Neural progenitor cell (in vitro differentiated cells): ENCODE measurements at regions not wholly inside any gene's neighbourhood (a gene's known extent, or its start where the extent isn't known, plus 50 kb on each side); places are given as distances from the start of the nearest gene placed in this dataset.

Experiments used
- DNase-seq: peaks from one replicate; pipeline ENCODE4 v3.0.0-alpha.2; 2016; ENCODE audit warnings: low spot score
- H2AFZ ChIP-seq: fragments of 200-600 bp; sonication (generic); replicated peaks from 2 replicates; pipeline ENCODE4 v1.6.1; 2016; ENCODE audit warnings: antibody characterized with exemption
- H3F3A ChIP-seq: fragments of 200-600 bp; sonication (generic); 2 replicates; pipeline ENCODE4 v1.6.1; 2016; ENCODE audit warnings: antibody characterized with exemption, low read depth
- H3K27ac ChIP-seq: fragments of 200-600 bp; sonication (generic); 2 replicates; pipeline ENCODE4 v1.5.1; 2016; ENCODE audit warnings: mild to moderate bottlenecking
- H3K27me3 ChIP-seq: fragments of 200-600 bp; sonication (generic); 2 replicates; pipeline ENCODE4 v1.6.1; 2016; ENCODE audit warnings: mild to moderate bottlenecking, moderate library complexity
- H3K36me3 ChIP-seq: fragments of 200-600 bp; sonication (generic); 2 replicates; pipeline ENCODE4 v1.5.1; 2016
- H3K4me1 ChIP-seq: fragments of 200-600 bp; sonication (generic); 2 replicates; pipeline ENCODE4 v1.6.1; 2016; ENCODE audit warnings: mixed run types
- H3K4me2 ChIP-seq: fragments of 200-600 bp; sonication (generic); 2 replicates; pipeline ENCODE4 v1.6.1; 2016
- H3K4me3 ChIP-seq: fragments of 200-600 bp; sonication (generic); 2 replicates; pipeline ENCODE4 v1.5.1; 2016
- H3K79me2 ChIP-seq: fragments of 200-600 bp; sonication (generic); 2 replicates; pipeline ENCODE4 v1.6.1; 2016; ENCODE audit warnings: low read depth
- H3K9ac ChIP-seq: fragments of 200-600 bp; sonication (generic); 2 replicates; pipeline ENCODE4 v1.6.1; 2016
- H3K9me3 ChIP-seq: fragments of 200-600 bp; sonication (generic); 2 replicates; pipeline ENCODE4 v1.5.1; 2016; ENCODE audit warnings: low read depth
- H4K20me1 ChIP-seq: fragments of 200-600 bp; sonication (generic); 2 replicates; pipeline ENCODE4 v1.6.1; 2016; ENCODE audit warnings: low read depth
- H3K27ac Mint-ChIP-seq: 3 replicates; pipeline ENCODE4 v1.8.0; 2021; ENCODE audit warnings: mixed read lengths
- H3K27me3 Mint-ChIP-seq: 2 replicates; pipeline ENCODE4 v1.8.0; 2022; ENCODE audit warnings: low read depth, mild to moderate bottlenecking, inconsistent platforms, moderate library complexity, mixed read lengths; ENCODE audit not compliant: insufficient read depth
- H3K36me3 Mint-ChIP-seq: 3 replicates; pipeline ENCODE4 v1.8.0; 2021; ENCODE audit warnings: mixed read lengths
- H3K4me1 Mint-ChIP-seq: 3 replicates; pipeline ENCODE4 v1.8.0; 2021; ENCODE audit warnings: mixed read lengths
- H3K4me3 Mint-ChIP-seq: 3 replicates; pipeline ENCODE4 v1.8.0; 2021; ENCODE audit warnings: mild to moderate bottlenecking, moderate library complexity, mixed read lengths
- H3K9me3 Mint-ChIP-seq: 3 replicates; pipeline ENCODE4 v1.8.0; 2020; ENCODE audit warnings: mixed read lengths
- EZH2 ChIP-seq: fragments of 200-600 bp; sonication (generic); IDR thresholded peaks from 2 replicates; pipeline ENCODE4 v1.6.1; 2017; ENCODE audit warnings: antibody characterized with exemption, mild to moderate bottlenecking, moderate library complexity
- EZH2phosphoT487 ChIP-seq: fragments of 200-600 bp; sonication (generic); IDR thresholded peaks from 2 replicates; pipeline ENCODE4 v1.6.1; 2017; ENCODE audit warnings: antibody characterized with exemption
- TF ChIP-seq, protein P1 (sequence below): fragments of 200-600 bp; sonication (generic); IDR thresholded peaks from 2 replicates; pipeline ENCODE4 v1.5.1; 2017; ENCODE audit warnings: antibody characterized with exemption, mild to moderate bottlenecking

GRCh38 chr6:78010130-78010529 lies 357.3 kb downstream of the MEI4 start:
- Histone ChIP-seq H3K9ac (no peak overlapping the region), H3K27me3 (no peaks in the 10 kb centered on the region), H2AFZ (no peak overlapping the region), H3K27ac (no peak overlapping the region), H3K4me3 (no peak overlapping the region), H4K20me1 (no peaks in the 10 kb centered on the region), H3K4me1 (no peaks in the 10 kb centered on the region), H3F3A (no peaks in the 10 kb centered on the region), H3K36me3 (no peaks in the 10 kb centered on the region), H3K4me2 (no peak overlapping the region), H3K9me3 (no peaks in the 10 kb centered on the region), H3K79me2 (no peaks in the 10 kb centered on the region)
- Mint-ChIP-seq H3K4me3 (no peak overlapping the region), H3K27ac (no peak overlapping the region), H3K4me1 (no peaks in the 10 kb centered on the region), H3K9me3 (no peaks in the 10 kb centered on the region), H3K27me3 (no peaks in the 10 kb centered on the region), H3K36me3 (no peaks in the 10 kb centered on the region)
- no peak for DNase-seq
- TF ChIP-seq EZH2 = no peak
- TF ChIP-seq, protein P1, sequence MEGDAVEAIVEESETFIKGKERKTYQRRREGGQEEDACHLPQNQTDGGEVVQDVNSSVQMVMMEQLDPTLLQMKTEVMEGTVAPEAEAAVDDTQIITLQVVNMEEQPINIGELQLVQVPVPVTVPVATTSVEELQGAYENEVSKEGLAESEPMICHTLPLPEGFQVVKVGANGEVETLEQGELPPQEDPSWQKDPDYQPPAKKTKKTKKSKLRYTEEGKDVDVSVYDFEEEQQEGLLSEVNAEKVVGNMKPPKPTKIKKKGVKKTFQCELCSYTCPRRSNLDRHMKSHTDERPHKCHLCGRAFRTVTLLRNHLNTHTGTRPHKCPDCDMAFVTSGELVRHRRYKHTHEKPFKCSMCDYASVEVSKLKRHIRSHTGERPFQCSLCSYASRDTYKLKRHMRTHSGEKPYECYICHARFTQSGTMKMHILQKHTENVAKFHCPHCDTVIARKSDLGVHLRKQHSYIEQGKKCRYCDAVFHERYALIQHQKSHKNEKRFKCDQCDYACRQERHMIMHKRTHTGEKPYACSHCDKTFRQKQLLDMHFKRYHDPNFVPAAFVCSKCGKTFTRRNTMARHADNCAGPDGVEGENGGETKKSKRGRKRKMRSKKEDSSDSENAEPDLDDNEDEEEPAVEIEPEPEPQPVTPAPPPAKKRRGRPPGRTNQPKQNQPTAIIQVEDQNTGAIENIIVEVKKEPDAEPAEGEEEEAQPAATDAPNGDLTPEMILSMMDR = no peak
- no peak for TF ChIP-seq EZH2phosphoT487

GRCh38 chr6:78020586-78020985 lies 367.7 kb downstream of the MEI4 start:
- no peaks in the 10 kb centered on the region for H3K4me1 Mint-ChIP-seq
- H3K4me1 ChIP-seq = no peaks in the 10 kb centered on the region
- H3K27ac Mint-ChIP-seq = no peak overlapping the region
- H3K36me3 Mint-ChIP-seq = no peaks in the 10 kb centered on the region
- no peak overlapping the region for H3K4me3 Mint-ChIP-seq
- H3K9me3 ChIP-seq = no peaks in the 10 kb centered on the region
- H3K4me2 ChIP-seq = no peak overlapping the region
- H3K79me2 ChIP-seq = no peaks in the 10 kb centered on the region
- TF ChIP-seq, protein P1 = no peak
- TF ChIP-seq EZH2 (no peak), EZH2phosphoT487 (no peak)
- no peaks in the 10 kb centered on the region for H3K36me3 ChIP-seq
- no peaks in the 10 kb centered on the region for H3K9me3 Mint-ChIP-seq
- no peak overlapping the region for H3K9ac ChIP-seq
- no peak overlapping the region for H3K27ac ChIP-seq
- H3K27me3 ChIP-seq = no peaks in the 10 kb centered on the region
- no peaks in the 10 kb centered on the region for H3K27me3 Mint-ChIP-seq
- H2AFZ ChIP-seq = no peak overlapping the region
- DNase-seq = no peak
- H4K20me1 ChIP-seq = no peaks in the 10 kb centered on the region
- H3K4me3 ChIP-seq = no peak overlapping the region
- no peaks in the 10 kb centered on the region for H3F3A ChIP-seq

DNA sequence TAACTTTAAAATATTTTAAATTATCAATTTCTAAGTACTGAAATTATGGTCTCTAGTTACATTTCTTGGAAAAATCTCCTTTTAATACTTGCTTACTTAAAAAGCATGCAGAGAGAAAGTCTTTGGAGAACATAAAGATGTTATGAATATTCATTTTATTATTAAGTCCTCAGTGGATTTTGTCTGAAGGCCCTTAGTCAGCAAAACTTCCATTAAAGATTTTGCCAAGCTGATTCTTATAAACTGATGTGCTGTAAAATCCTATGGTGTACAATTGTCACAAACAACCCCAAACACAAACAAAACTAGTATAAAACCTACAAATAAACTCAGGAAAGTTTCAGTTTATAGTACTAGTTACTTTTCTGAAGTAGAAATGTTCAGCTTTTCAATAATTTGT lies 372.7 kb downstream of the MEI4 start:
- no peak overlapping the region for H3K4me3 Mint-ChIP-seq
- DNase-seq = no peak
- Histone ChIP-seq H3K36me3 (no peaks in the 10 kb centered on the region), H3F3A (no peaks in the 10 kb centered on the region), H4K20me1 (no peaks in the 10 kb centered on the region), H3K27ac (no peak overlapping the region), H3K9ac (no peak overlapping the region), H3K4me1 (no peaks in the 10 kb centered on the region), H3K9me3 (no peaks in the 10 kb centered on the region), H3K4me3 (no peak overlapping the region), H3K4me2 (no peak overlapping the region), H3K79me2 (no peaks in the 10 kb centered on the region), H2AFZ (no peak overlapping the region), H3K27me3 (no peaks in the 10 kb centered on the region)
- no peak overlapping the region for H3K27ac Mint-ChIP-seq
- no peaks in the 10 kb centered on the region for H3K27me3 Mint-ChIP-seq
- no peaks in the 10 kb centered on the region for H3K4me1 Mint-ChIP-seq
- TF ChIP-seq EZH2phosphoT487 = no peak
- TF ChIP-seq, protein P1 = no peak
- TF ChIP-seq EZH2 = no peak
- H3K9me3 Mint-ChIP-seq = no peaks in the 10 kb centered on the region
- no peaks in the 10 kb centered on the region for H3K36me3 Mint-ChIP-seq

DNA sequence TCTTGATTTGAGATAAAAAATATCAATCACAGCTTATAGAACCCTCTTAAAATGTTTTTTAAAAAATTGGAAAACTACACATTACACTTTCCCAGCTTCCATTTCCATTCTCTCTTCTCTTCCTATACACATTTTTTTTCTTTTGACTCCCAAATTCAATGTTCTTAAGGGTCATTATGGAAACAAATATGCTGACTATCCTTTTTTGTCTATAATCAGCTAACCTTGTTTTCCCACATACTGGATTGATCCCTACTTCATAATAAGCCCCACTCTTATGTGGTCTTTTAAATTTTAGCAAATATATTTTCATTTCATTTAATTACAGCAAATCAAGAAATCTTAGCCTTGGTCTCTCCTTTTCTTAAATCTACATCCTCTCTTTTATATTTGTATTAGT lies 378.4 kb downstream of the MEI4 start:
- Histone ChIP-seq H3K9ac (no peak overlapping the region), H3F3A (no peaks in the 10 kb centered on the region), H3K79me2 (no peaks in the 10 kb centered on the region), H3K27ac (no peak overlapping the region), H3K4me1 (no peaks in the 10 kb centered on the region), H3K4me3 (no peak overlapping the region), H3K4me2 (no peak overlapping the region), H3K9me3 (no peaks in the 10 kb centered on the region), H3K27me3 (no peaks in the 10 kb centered on the region), H4K20me1 (no peaks in the 10 kb centered on the region), H3K36me3 (no peaks in the 10 kb centered on the region), H2AFZ (no peak overlapping the region)
- Mint-ChIP-seq H3K36me3 (no peaks in the 10 kb centered on the region), H3K27ac (no peak overlapping the region), H3K9me3 (no peaks in the 10 kb centered on the region), H3K27me3 (no peaks in the 10 kb centered on the region), H3K4me1 (no peaks in the 10 kb centered on the region), H3K4me3 (no peak overlapping the region)
- TF ChIP-seq EZH2 (no peak), EZH2phosphoT487 (no peak)
- TF ChIP-seq, protein P1 = no peak
- DNase-seq = no peak
